ENCODE measurements at regions not wholly inside any gene's neighbourhood (a gene's known extent, or its start where the extent isn't known, plus 50 kb on each side); places are given as distances from the start of the nearest gene placed in this dataset.

DNA sequence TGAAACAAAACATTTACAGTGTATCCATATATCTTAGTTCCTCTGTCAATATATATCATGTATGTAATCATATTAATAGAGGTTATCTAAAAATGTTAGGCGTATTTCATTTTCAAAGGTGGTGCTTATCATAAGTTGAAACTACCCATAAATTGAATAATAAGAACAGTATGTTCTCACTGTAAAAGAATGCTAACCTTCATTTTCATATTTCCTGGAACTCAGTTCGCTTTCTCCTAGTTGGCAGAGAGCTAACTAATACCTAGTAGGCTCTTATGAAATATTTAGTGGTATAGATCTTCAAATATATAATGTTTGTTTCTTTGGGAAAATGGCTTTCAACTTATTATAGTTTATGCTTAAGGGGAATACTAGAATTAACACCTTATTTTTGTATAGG, 118.4 kb downstream of the DISP1 start:
- no peaks in the 10 kb centered on the region for H3F3A ChIP-seq (ENCODE audit: low read length, unreplicated experiment)
- no peak overlapping the region for H3K4me3 ChIP-seq (ENCODE audit: low read length)
- H3K4me2 ChIP-seq (ENCODE audit: low read length) = no peak overlapping the region
- DNase-seq (no peak), ATAC-seq (no peak)
- TF ChIP-seq EZH2 (IDR thresholded peaks at IDR 0.05; ENCODE audit: low read length, unreplicated experiment) (no peak), EZH2phosphoT487 (IDR thresholded peaks at IDR 0.05; ENCODE audit: borderline replicate concordance, low read length) (no peak)
- TF ChIP-seq, protein P1, sequence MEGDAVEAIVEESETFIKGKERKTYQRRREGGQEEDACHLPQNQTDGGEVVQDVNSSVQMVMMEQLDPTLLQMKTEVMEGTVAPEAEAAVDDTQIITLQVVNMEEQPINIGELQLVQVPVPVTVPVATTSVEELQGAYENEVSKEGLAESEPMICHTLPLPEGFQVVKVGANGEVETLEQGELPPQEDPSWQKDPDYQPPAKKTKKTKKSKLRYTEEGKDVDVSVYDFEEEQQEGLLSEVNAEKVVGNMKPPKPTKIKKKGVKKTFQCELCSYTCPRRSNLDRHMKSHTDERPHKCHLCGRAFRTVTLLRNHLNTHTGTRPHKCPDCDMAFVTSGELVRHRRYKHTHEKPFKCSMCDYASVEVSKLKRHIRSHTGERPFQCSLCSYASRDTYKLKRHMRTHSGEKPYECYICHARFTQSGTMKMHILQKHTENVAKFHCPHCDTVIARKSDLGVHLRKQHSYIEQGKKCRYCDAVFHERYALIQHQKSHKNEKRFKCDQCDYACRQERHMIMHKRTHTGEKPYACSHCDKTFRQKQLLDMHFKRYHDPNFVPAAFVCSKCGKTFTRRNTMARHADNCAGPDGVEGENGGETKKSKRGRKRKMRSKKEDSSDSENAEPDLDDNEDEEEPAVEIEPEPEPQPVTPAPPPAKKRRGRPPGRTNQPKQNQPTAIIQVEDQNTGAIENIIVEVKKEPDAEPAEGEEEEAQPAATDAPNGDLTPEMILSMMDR (conservative IDR thresholded peaks at IDR 0.05; ENCODE audit: low read depth, low read length) = no peak
- intact Hi-C loops (cut with micrococcal nuclease) = no loop called here
- no TSS peak for BruUV-seq (replicated peaks)
- H3K27me3 ChIP-seq (ENCODE audit: low read length) = no peaks in the 10 kb centered on the region
- ChIA-PET CTCF (no interaction called here), POLR2A (ENCODE audit: unreplicated experiment) (no interaction called here)
- H3K79me2 ChIP-seq (ENCODE audit: low read length) = no peaks in the 10 kb centered on the region
- H4K20me1 ChIP-seq (ENCODE audit: low read length) = no peaks in the 10 kb centered on the region
- no peaks in the 10 kb centered on the region for H3K4me1 ChIP-seq (ENCODE audit: insufficient read depth, low read length)
- H3K36me3 ChIP-seq (ENCODE audit: low read depth, low read length) = no peaks in the 10 kb centered on the region
- H3K9me3 ChIP-seq (ENCODE audit: low read length) = no peaks in the 10 kb centered on the region
- H3K9me2 ChIP-seq (replicated peaks; ENCODE audit: low read length) = no peaks in the 10 kb centered on the region
- H3K9ac ChIP-seq (ENCODE audit: low read length) = no peak overlapping the region
- no peak overlapping the region for H2AFZ ChIP-seq (ENCODE audit: low read length)
- H3K27ac ChIP-seq (ENCODE audit: low read length) = no peak overlapping the region

DNA sequence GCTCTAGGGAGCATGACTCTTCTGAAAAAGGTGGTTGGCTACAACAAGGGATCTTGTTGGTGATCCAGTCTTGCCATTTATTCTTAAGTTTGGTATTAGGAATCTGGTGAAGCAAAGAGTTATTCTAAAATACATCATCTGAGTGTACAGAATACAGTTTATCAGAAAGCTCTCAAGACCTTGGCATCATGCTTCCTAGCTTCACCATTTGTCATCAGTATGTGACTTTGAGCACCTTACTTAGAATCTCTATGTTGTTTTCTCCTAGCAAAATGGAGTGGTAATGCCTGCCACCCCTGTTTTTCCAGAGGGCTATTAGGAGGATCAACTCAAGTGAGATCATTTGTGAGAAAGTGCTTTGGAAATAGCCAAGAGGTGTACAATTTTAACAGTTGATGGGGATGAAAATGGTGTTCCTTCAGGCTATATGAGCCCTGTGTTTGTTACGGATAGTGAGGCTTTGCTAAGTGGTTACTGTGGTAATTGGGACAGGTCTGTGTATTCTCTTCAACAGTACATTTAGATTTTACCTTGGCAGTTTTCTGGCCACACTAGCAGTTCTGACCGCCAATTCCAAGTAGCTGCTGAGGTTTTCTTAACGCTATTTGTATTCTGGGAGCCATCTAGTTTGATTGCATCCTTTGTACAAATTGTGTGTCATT, 120.5 kb downstream of the DISP1 start:
- Histone ChIP-seq H3F3A (ENCODE audit: low read length, unreplicated experiment) (no peaks in the 10 kb centered on the region), H3K9me3 (ENCODE audit: low read length) (no peaks in the 10 kb centered on the region), H3K9me2 (replicated peaks; ENCODE audit: low read length) (no peaks in the 10 kb centered on the region), H3K4me3 (ENCODE audit: low read length) (no peak overlapping the region), H3K4me1 (ENCODE audit: insufficient read depth, low read length) (no peaks in the 10 kb centered on the region), H3K27ac (ENCODE audit: low read length) (no peak overlapping the region), H3K9ac (ENCODE audit: low read length) (no peak overlapping the region), H4K20me1 (ENCODE audit: low read length) (no peaks in the 10 kb centered on the region), H2AFZ (ENCODE audit: low read length) (no peak overlapping the region), H3K36me3 (ENCODE audit: low read depth, low read length) (no peaks in the 10 kb centered on the region), H3K79me2 (ENCODE audit: low read length) (no peaks in the 10 kb centered on the region), H3K27me3 (ENCODE audit: low read length) (no peaks in the 10 kb centered on the region), H3K4me2 (ENCODE audit: low read length) (no peak overlapping the region)
- intact Hi-C loops (cut with micrococcal nuclease) = no loop called here
- no TSS peak for BruUV-seq (replicated peaks)
- TF ChIP-seq, protein P1 (conservative IDR thresholded peaks at IDR 0.05; ENCODE audit: low read depth, low read length) = no peak
- TF ChIP-seq EZH2 (IDR thresholded peaks at IDR 0.05; ENCODE audit: low read length, unreplicated experiment) = no peak
- no peak for TF ChIP-seq EZH2phosphoT487 (IDR thresholded peaks at IDR 0.05; ENCODE audit: borderline replicate concordance, low read length)
- no peak for DNase-seq
- ChIA-PET POLR2A (ENCODE audit: unreplicated experiment) (no interaction called here), CTCF (no interaction called here)
- ATAC-seq = no peak

DNA sequence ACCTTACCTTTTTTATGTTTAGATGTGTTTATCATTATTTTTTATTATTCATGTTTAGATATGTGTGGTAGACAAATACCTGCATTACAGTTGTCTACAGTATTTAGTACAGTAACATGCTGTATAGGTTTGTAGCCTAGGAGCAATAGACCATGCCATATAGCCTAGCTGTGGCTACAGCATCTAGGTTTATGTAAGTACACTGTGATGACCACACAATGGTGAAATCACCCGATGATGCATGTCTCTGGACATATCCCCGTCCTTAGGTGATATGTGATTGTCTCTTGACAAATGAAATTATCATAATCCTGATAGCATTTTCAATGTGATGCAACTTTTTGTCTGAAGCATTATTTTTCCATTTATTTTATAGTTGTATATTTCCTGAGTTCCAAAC, 121.2 kb downstream of the DISP1 start:
- no peaks in the 10 kb centered on the region for H3K9me2 ChIP-seq (replicated peaks; ENCODE audit: low read length)
- no peaks in the 10 kb centered on the region for H3K9me3 ChIP-seq (ENCODE audit: low read length)
- no peaks in the 10 kb centered on the region for H3K27me3 ChIP-seq (ENCODE audit: low read length)
- TF ChIP-seq EZH2 (IDR thresholded peaks at IDR 0.05; ENCODE audit: low read length, unreplicated experiment) = no peak
- TF ChIP-seq, protein P1 (conservative IDR thresholded peaks at IDR 0.05; ENCODE audit: low read depth, low read length) = no peak
- no peak for TF ChIP-seq EZH2phosphoT487 (IDR thresholded peaks at IDR 0.05; ENCODE audit: borderline replicate concordance, low read length)
- no peaks in the 10 kb centered on the region for H4K20me1 ChIP-seq (ENCODE audit: low read length)
- H3K79me2 ChIP-seq (ENCODE audit: low read length) = no peaks in the 10 kb centered on the region
- no peak for ATAC-seq
- H3K27ac ChIP-seq (ENCODE audit: low read length) = no peak overlapping the region
- POLR2A ChIA-PET (ENCODE audit: unreplicated experiment) = no interaction called here
- H3K9ac ChIP-seq (ENCODE audit: low read length) = no peak overlapping the region
- H3K4me2 ChIP-seq (ENCODE audit: low read length) = no peak overlapping the region
- no TSS peak for BruUV-seq (replicated peaks)
- no peaks in the 10 kb centered on the region; the same call in 1 of the 2 replicates for H3K4me1 ChIP-seq (ENCODE audit: insufficient read depth, low read length)
- no peak for DNase-seq
- H3F3A ChIP-seq (ENCODE audit: low read length, unreplicated experiment) = no peaks in the 10 kb centered on the region
- H3K36me3 ChIP-seq (ENCODE audit: low read depth, low read length) = no peaks in the 10 kb centered on the region
- CTCF ChIA-PET = no interaction called here
- H2AFZ ChIP-seq (ENCODE audit: low read length) = no peak overlapping the region
- intact Hi-C loops (cut with micrococcal nuclease) = no loop called here
- no peak overlapping the region for H3K4me3 ChIP-seq (ENCODE audit: low read length)

Measured in PC-3 (cell line).